IMR-90 (cell line): ENCODE measurements at regions not wholly inside any gene's neighbourhood (a gene's known extent, or its start where the extent isn't known, plus 50 kb on each side); places are given as distances from the start of the nearest gene placed in this dataset.

Source experiments
- CEBPB ChIP-seq: IDR thresholded peaks from 2 replicates; pipeline ENCODE4 v1.6.1; 2012; ENCODE audit warnings: low read depth, low read length, improper control_type of control experiment
- CHD1 ChIP-seq: IDR thresholded peaks from 2 replicates; pipeline ENCODE4 v1.6.1; 2012; ENCODE audit warnings: low read depth, low read length, improper control_type of control experiment
- POLR2A ChIP-seq: IDR thresholded peaks from 2 replicates; pipeline ENCODE4 v1.6.1; 2012; ENCODE audit warnings: mild to moderate bottlenecking, low read depth, low read length
- RCOR1 ChIP-seq: IDR thresholded peaks from 2 replicates; pipeline ENCODE4 v1.6.1; 2012; ENCODE audit warnings: mild to moderate bottlenecking, low read length, improper control_type of control experiment; ENCODE audit not compliant: insufficient replicate concordance
- TF ChIP-seq, protein P1 (sequence below): conservative IDR thresholded peaks from 2 replicates; pipeline ENCODE4 v1.5.1; 2012; ENCODE audit warnings: mild to moderate bottlenecking, low read depth, low read length, improper control_type of control experiment

DNA sequence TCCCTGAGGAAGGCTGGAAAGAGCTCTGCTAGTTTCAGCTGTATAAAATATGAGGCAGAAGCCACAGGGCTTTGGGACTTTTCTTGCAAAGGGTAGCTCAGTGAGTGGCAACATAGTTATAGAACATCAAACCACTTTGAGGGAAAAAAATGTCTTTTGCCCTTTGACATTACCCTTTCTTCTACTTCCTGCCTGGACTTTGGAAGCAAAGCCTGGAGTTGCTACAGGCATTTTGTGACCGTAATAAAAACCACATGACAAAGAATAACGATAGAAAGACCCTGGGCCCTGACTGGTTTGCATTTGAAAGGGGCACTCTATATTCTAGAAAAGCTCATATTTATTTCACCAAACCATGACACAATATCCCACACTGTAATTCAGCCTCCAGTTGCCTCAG, 440.9 kb downstream of the DIRAS2 start:
- no peak for TF ChIP-seq CHD1
- TF ChIP-seq, protein P1, sequence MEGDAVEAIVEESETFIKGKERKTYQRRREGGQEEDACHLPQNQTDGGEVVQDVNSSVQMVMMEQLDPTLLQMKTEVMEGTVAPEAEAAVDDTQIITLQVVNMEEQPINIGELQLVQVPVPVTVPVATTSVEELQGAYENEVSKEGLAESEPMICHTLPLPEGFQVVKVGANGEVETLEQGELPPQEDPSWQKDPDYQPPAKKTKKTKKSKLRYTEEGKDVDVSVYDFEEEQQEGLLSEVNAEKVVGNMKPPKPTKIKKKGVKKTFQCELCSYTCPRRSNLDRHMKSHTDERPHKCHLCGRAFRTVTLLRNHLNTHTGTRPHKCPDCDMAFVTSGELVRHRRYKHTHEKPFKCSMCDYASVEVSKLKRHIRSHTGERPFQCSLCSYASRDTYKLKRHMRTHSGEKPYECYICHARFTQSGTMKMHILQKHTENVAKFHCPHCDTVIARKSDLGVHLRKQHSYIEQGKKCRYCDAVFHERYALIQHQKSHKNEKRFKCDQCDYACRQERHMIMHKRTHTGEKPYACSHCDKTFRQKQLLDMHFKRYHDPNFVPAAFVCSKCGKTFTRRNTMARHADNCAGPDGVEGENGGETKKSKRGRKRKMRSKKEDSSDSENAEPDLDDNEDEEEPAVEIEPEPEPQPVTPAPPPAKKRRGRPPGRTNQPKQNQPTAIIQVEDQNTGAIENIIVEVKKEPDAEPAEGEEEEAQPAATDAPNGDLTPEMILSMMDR = no peak
- no peak for TF ChIP-seq CEBPB
- no peak for TF ChIP-seq POLR2A
- TF ChIP-seq RCOR1 = no peak
